Loucy (cell line): ENCODE measurements at regions not wholly inside any gene's neighbourhood (a gene's known extent, or its start where the extent isn't known, plus 50 kb on each side); places are given as distances from the start of the nearest gene placed in this dataset.

ENCODE experiments used
- H2AFZ ChIP-seq: fragments of 200-600 bp; sonication (generic); 2 replicates; pipeline ENCODE4 v1.6.0; 2016; ENCODE audit warnings: antibody characterized with exemption, mild to moderate bottlenecking, low read length, moderate library complexity
- H3F3A ChIP-seq: fragments of 200-600 bp; 2 replicates; pipeline ENCODE4 v1.6.0; 2016; ENCODE audit warnings: antibody characterized with exemption, low read depth, mild to moderate bottlenecking
- H3K27me3 ChIP-seq: fragments of 200-600 bp; sonication (generic); 2 replicates; pipeline ENCODE4 v1.6.1; 2014; ENCODE audit warnings: low read length, mild to moderate bottlenecking; ENCODE audit not compliant: insufficient read depth, poor library complexity, severe bottlenecking
- H3K36me3 ChIP-seq: fragments of 200-600 bp; sonication (generic); 2 replicates; pipeline ENCODE4 v1.6.1; 2016; ENCODE audit warnings: low read length; ENCODE audit not compliant: insufficient read depth
- H3K4me1 ChIP-seq: fragments of 200-600 bp; sonication (generic); 2 replicates; pipeline ENCODE4 v1.5.1; 2014; ENCODE audit warnings: low read length, mild to moderate bottlenecking; ENCODE audit not compliant: insufficient read depth, poor library complexity, severe bottlenecking
- H3K4me2 ChIP-seq: fragments of 200-600 bp; sonication (generic); 2 replicates; pipeline ENCODE4 v1.6.0; 2014; ENCODE audit warnings: antibody characterized with exemption, low read length, low read depth, mild to moderate bottlenecking; ENCODE audit not compliant: poor library complexity, severe bottlenecking
- H3K4me3 ChIP-seq: fragments of 200-600 bp; sonication (generic); 2 replicates; pipeline ENCODE4 v1.5.1; 2014; ENCODE audit warnings: low read length, mild to moderate bottlenecking, mixed read lengths; ENCODE audit not compliant: poor library complexity, severe bottlenecking
- H3K79me2 ChIP-seq: fragments of 200-600 bp; sonication (generic); 2 replicates; pipeline ENCODE4 v1.6.1; 2014; ENCODE audit warnings: low read length; ENCODE audit not compliant: insufficient read depth
- H3K9ac ChIP-seq: fragments of 200-600 bp; sonication (generic); 2 replicates; pipeline ENCODE4 v1.6.0; 2014; ENCODE audit warnings: mild to moderate bottlenecking, low read depth, low read length, moderate library complexity; ENCODE audit not compliant: poor library complexity, severe bottlenecking
- H3K9me2 ChIP-seq: fragments of 200-600 bp; sonication (generic); replicated peaks from 2 replicates; pipeline ENCODE4 v1.6.1; 2016; ENCODE audit warnings: low read depth, low read length, mixed read lengths
- H3K9me3 ChIP-seq: fragments of 200-600 bp; sonication (generic); 2 replicates; pipeline ENCODE4 v1.6.1; 2014; ENCODE audit warnings: mild to moderate bottlenecking, antibody characterized with exemption, low read length, low read depth; ENCODE audit not compliant: insufficient read depth
- H4K20me1 ChIP-seq: fragments of 200-600 bp; sonication (generic); 2 replicates; pipeline ENCODE4 v1.6.0; 2014; ENCODE audit warnings: antibody characterized with exemption, low read length, mild to moderate bottlenecking; ENCODE audit not compliant: insufficient read depth, poor library complexity, severe bottlenecking
- EZH2phosphoT487 ChIP-seq: fragments of 200-600 bp; IDR thresholded peaks from 2 replicates; pipeline ENCODE4 v1.6.1; 2018; ENCODE audit warnings: antibody characterized with exemption, mild to moderate bottlenecking, moderate library complexity, borderline replicate concordance
- TF ChIP-seq, protein P1 (sequence below): fragments of 200-600 bp; sonication (generic); conservative IDR thresholded peaks from 2 replicates; pipeline ENCODE4 v1.5.1; 2014; ENCODE audit warnings: mild to moderate bottlenecking, antibody characterized with exemption, low read length

DNA sequence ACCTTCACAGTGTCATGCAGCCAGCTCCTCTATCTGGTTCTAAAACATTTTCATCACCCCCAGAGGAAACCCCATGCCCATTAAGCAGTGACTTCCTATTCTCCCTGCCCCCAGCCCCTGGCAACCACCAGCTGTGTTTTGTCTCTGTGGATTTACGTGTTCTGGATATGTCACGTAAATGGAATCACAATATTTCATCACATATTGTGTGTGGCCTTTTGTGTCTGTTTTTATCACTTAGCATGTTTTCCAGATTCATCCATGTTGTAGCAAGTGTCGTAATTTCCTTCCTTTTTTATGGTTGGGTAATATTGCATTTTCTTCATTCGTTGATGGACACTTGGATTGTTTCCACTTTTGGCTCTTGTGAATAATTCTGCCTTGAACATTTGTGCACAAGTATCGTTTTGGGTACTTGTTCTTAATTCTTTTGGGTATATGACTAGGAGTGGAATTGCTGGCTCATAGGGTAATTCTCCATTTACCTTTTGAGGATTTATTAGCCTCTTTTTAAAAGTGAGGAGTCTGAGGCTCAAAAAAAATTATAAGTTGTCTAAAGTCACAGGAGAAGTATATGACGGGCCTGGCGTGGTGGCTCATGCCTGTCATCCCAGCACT is 127.0 kb downstream of the MRPS6 start:
- Histone ChIP-seq H2AFZ (no peak overlapping the region), H3F3A (no peaks in the 10 kb centered on the region), H3K4me2 (no peak overlapping the region), H3K36me3 (no peaks in the 10 kb centered on the region), H3K9me2 (no peaks in the 10 kb centered on the region), H3K4me3 (no peak overlapping the region), H3K27me3 (no peaks in the 10 kb centered on the region), H3K9ac (no peak overlapping the region), H3K79me2 (no peaks in the 10 kb centered on the region), H3K9me3 (no peaks in the 10 kb centered on the region), H3K4me1 (peaks cover 27% of the 10 kb centered on the region), H4K20me1 (no peaks in the 10 kb centered on the region)
- TF ChIP-seq, protein P1, sequence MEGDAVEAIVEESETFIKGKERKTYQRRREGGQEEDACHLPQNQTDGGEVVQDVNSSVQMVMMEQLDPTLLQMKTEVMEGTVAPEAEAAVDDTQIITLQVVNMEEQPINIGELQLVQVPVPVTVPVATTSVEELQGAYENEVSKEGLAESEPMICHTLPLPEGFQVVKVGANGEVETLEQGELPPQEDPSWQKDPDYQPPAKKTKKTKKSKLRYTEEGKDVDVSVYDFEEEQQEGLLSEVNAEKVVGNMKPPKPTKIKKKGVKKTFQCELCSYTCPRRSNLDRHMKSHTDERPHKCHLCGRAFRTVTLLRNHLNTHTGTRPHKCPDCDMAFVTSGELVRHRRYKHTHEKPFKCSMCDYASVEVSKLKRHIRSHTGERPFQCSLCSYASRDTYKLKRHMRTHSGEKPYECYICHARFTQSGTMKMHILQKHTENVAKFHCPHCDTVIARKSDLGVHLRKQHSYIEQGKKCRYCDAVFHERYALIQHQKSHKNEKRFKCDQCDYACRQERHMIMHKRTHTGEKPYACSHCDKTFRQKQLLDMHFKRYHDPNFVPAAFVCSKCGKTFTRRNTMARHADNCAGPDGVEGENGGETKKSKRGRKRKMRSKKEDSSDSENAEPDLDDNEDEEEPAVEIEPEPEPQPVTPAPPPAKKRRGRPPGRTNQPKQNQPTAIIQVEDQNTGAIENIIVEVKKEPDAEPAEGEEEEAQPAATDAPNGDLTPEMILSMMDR: no peak
- no peak for TF ChIP-seq EZH2phosphoT487

DNA sequence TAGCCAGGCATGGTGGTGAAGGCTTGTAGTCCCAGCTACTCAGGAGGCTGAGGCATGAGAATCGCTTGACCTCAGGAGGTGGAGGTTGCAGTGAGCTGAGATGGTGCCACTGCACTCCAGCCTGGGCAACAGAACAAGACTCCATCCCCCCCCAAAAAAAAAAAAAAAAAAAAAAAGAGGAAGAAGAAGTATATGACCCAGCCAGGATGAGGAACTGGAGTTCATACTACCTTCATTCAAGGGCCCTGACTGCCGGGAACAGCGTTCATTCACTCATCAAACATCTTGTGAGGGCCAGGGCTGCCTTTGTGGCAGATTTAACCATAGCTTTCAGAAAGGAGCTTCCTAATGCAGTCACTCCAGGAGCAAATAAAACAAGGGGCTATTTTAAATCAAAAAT is 127.6 kb downstream of the MRPS6 start:
- H3K9me3 ChIP-seq: no peaks in the 10 kb centered on the region
- no peaks in the 10 kb centered on the region for H3K27me3 ChIP-seq
- peaks cover 27% of the 10 kb centered on the region for H3K4me1 ChIP-seq
- H3F3A ChIP-seq: no peaks in the 10 kb centered on the region
- no peaks in the 10 kb centered on the region for H3K9me2 ChIP-seq
- H2AFZ ChIP-seq: no peak overlapping the region
- H3K4me2 ChIP-seq: no peak overlapping the region
- H3K9ac ChIP-seq: no peak overlapping the region
- no peak for TF ChIP-seq EZH2phosphoT487
- TF ChIP-seq, protein P1: no peak
- no peaks in the 10 kb centered on the region for H3K79me2 ChIP-seq
- no peak overlapping the region for H3K4me3 ChIP-seq
- H4K20me1 ChIP-seq: no peaks in the 10 kb centered on the region
- H3K36me3 ChIP-seq: no peaks in the 10 kb centered on the region

DNA sequence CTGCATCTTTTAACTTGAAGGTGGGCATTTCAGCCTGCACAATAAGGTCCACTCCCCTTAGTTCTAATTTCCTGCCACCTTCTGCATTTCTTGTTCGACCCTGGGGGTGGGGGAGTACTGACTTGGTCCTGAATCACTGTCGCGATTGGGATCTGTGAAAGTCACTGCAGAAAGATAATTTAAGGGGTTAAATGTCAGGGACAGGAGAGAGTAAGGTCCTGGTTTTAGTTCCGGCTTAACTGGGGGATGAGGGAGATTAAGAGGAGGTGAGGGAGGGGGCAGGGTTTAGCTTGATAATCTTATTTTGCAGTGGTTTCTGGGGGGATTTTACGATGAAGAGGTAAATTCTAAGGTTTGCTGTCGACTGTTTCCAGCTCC is 128.1 kb downstream of the MRPS6 start:
- Histone ChIP-seq H3K4me1 (peaks cover 27% of the 10 kb centered on the region), H3K9me3 (no peaks in the 10 kb centered on the region), H3K79me2 (no peaks in the 10 kb centered on the region), H3F3A (no peaks in the 10 kb centered on the region), H3K9ac (no peak overlapping the region), H2AFZ (no peak overlapping the region), H3K4me2 (no peak overlapping the region), H3K27me3 (no peaks in the 10 kb centered on the region), H4K20me1 (no peaks in the 10 kb centered on the region), H3K9me2 (no peaks in the 10 kb centered on the region), H3K36me3 (no peaks in the 10 kb centered on the region), H3K4me3 (no peak overlapping the region)
- TF ChIP-seq, protein P1: no peak
- TF ChIP-seq EZH2phosphoT487: no peak
